Stomach (tissue), 4 donors: ENCODE measurements at regions not wholly inside any gene's neighbourhood (a gene's known extent, or its start where the extent isn't known, plus 50 kb on each side); places are given as distances from the start of the nearest gene placed in this dataset.

Source experiments
- CTCF ChIP-seq, 7 experiments: fragments of 450-650 bp in 4 of 7; fragments of 200-600 bp in 3 of 7; sonication (generic) in 3 of 7; IDR thresholded peaks; one replicate each; pipeline ENCODE4 v1.5.1; 2016 to 2019; ENCODE audit warnings: antibody characterized with exemption in 7 of 7, control low read depth in 2 of 7, mild to moderate bottlenecking in 1 of 7
- POLR2AphosphoS5 ChIP-seq, 3 donors: sonication (generic); formaldehyde crosslinking; IDR thresholded peaks; one replicate each; pipeline ENCODE4 v1.6.1; 2016; ENCODE audit warnings: antibody characterized with exemption in 3 of 3

- TF ChIP-seq CTCF (IDR thresholded peaks at IDR 0.05) (no peak), POLR2AphosphoS5 (IDR thresholded peaks at IDR 0.05) (no peak)
Observed at GRCh38 chr15:96762566-96762965, 432.1 kb downstream of the NR2F2 start.
